ENCODE measurements at regions not wholly inside any gene's neighbourhood (a gene's known extent, or its start where the extent isn't known, plus 50 kb on each side); places are given as distances from the start of the nearest gene placed in this dataset.
"Not testable (repeated sequence)": the region's sequence is repeated elsewhere in the genome, so short reads cannot be mapped to it uniquely, and the experiment has no call there.

DNA sequence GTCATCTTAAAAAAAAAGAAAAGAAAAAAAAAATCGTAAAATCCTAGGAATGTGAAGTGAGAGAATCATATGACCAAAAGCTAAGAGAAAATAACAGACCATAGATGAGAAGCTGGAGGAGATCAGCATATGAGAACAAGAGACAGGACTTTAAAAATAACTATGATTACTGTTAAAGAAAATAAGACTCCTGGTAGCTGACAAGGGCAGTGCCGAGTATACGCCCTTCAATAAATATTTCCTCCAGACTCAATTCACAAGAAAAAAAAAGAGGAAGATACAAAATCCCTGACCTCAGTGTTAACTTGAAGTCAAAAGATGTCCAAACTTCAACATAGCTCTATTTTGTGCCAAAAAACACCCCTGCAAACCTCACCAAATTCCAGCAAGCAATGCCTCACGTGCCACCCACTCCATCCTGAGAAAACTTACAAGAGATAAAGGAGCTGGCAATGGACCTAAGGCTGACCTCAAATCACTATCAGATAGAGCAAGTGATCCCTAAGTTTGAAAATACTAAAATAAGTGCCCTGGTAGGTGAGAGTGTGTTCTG lies 817.2 kb downstream of the SOCS6 start:
- no peak for DNase-seq (ENCODE audit: low read depth in 2 of 2)

DNA sequence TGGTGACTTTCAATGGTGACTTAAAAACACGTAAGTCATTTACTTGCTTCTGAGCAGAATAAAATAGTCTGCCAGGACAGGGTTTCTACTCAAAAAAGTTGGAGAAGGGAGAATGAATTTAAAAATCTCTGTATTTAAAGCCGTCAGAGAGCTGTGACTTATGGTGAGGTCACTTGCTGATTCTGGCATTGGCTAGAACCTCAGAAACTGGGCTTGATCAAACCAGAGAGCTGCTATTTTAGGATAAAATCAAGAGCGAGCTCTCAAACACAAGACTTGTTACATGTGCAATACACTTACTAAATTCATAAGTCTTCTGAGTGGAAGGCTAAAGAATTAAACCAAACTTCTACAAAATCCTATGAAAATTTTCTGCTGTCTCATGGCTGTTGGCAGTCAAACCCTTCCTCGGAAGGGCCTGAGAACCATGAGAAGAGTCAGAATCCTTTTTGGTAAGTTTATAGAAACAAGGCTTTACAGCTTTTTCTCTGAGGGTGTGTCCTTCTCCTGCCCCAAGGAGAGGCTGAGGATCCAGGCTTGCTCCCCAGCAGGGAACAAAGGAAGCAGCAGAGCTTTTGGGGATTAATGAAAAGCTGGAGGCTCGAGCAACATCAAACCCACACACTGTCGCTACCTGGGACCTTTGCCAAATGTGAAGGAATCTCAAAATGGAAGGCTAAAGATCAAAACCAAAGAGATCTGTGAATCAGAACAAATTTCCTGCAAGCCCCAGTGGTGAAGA lies 816.4 kb downstream of the SOCS6 start:
- DNase-seq (ENCODE audit: low read depth in 2 of 2), result no peak

GRCh38 chr18:71079606-71080005 lies 790.8 kb downstream of the SOCS6 start:
- no peak for DNase-seq (ENCODE audit: low read depth in 2 of 2)

DNA sequence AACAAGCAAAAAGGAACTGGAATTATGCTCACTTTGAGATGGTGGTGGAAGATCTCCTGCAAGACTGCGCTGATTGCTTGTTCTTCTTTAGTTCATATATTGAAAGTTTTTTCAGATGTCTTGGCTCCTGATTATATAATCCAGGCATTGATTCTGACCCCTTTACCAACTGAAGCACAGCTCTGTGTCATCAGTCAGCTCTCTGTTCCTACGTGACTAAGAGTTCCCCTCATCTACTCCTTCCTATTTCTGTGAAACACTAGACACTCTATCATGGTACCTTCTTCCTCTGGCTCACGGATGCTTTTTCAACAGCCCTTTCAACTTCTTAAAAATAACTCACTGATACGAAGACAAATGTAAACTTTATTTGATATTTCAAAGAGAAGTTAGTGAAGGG lies 788.6 kb downstream of the SOCS6 start:
- no peak for DNase-seq (ENCODE audit: low read depth in 2 of 2)

DNA sequence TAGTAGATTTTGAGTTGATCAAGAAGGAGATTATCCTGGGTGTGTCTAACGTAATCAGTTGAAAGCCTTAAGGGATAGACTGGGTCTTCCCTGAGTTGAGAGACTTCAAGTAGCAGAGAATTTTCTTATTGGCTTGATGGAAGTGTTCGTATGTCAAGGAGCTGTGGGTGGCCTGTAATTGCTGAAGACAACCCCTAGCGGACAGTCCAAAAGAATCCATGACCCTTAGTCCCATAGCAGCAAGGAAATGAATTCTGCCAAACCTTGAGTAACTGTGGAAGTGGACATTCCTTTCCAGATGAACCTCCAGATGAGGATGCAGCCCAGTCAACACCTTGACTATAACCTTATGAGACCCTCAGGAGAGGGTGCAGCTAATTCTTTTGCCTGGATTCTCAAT lies 786.3 kb downstream of the SOCS6 start:
- DNase-seq (ENCODE audit: low read depth in 2 of 2), result no peak

DNA sequence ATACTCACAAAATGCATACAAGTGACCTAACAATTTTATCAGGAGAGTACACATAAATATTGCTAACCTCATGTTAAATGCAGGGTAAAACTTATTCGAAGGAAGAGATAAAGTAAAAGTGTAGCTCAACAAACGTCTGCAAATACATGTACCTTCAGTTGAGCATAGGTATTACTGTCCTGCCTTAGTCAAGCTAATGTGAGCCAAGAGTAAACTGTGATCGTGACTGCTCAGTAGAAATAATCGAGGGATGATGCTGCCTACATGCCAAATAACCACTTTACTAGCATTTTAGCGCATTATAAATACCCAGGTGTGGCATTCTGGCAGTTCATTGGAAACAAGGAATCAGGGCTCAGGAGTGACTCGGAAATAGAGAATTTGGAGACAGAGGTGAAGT lies 779.5 kb downstream of the SOCS6 start:
- DNase-seq (ENCODE audit: low read depth in 2 of 2), result no peak

DNA sequence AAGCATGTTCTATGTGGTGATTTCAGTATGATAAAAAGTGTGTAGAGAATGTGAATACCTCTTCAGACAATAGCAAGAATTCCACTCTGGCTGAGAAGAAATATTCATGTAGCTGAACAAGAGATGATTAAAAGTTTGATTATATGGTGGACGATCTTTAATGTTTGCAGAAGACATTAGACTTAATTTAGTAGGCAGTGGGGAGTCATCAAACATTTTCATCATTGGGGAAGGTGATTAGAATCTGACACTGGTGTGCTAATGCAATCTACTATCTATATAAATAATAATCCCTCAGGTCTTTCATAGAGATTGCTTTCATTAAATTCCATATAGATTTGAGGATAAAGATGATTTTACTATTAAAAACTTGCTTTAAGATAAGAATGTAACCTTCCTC lies 761.0 kb downstream of the SOCS6 start:
- DNase-seq (ENCODE audit: low read depth in 2 of 2), result no peak

GRCh38 chr18:71047882-71048281 lies 759.0 kb downstream of the SOCS6 start:
- DNase-seq (ENCODE audit: low read depth in 2 of 2), result no peak

- DNase-seq (ENCODE audit: low read depth in 2 of 2), result no peak
Measured at GRCh38 chr18:71045331-71046065, 756.7 kb downstream of the SOCS6 start.

DNA sequence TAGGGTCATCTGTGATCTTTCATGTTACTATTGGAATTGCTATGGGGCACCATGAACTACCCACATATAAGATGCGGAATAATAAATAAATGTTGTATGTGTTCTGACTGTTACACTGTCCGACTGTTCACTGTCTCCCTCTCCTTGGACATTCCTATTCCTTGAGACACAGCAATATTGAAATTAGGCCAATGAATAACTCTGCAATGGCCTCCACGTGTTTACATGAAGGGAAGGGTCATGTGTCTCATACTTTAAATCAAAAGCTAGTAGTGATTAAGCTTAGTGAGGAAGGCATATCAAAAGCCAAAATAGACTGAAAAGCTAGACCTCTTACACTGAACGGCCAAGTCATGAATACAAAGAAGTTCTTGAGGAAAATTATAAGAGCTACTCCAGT lies 751.3 kb downstream of the SOCS6 start:
- no peak for DNase-seq (ENCODE audit: low read depth in 2 of 2)

DNA sequence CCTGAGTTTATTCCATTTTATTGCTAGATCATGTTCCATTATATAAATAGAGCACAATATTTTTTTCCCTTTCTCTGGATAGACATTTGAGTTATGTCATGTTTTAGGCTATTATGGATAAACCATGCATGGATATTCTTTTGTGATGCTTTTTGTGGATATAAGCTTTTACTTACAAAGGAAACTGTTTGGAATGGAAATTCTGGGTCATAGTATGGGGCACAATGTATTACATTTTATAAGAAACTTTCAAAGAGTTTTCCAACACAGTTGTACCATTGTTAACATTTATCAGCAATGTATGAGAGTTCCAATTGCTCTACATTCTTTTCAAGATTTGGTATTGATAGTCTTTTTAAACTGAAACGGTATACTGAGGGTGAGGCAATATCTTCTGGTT lies 749.4 kb downstream of the SOCS6 start:
- DNase-seq (ENCODE audit: low read depth in 2 of 2), result no peak

- no peak for DNase-seq (ENCODE audit: low read depth in 2 of 2)
Measured at GRCh38 chr18:71036783-71037182, 747.9 kb downstream of the SOCS6 start.

- not testable (repeated sequence) for DNase-seq (ENCODE audit: low read depth in 2 of 2)
Measured at GRCh38 chr18:71031296-71032191, 742.7 kb downstream of the SOCS6 start.

DNA sequence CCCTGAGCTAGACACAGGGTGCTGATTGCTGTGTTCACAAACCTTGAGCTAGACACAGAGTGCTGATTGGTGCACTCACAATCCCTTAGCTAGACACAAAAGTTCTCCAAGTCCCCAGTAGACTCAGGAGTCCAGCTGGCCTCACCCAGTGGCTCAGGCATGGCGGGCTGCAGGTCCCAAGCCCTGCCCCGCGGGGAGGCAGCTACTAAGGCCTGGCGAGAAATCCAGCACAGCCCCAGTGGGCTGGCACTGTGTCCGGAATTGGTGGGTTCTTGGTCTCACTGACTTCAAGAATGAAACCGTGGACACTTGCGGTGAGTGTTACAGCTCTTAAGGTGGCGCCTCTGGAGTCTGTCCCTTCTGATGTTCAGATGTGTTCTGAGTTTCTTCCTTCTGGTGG lies 741.2 kb downstream of the SOCS6 start:
- not testable (repeated sequence) for DNase-seq (ENCODE audit: low read depth in 2 of 2)

DNA sequence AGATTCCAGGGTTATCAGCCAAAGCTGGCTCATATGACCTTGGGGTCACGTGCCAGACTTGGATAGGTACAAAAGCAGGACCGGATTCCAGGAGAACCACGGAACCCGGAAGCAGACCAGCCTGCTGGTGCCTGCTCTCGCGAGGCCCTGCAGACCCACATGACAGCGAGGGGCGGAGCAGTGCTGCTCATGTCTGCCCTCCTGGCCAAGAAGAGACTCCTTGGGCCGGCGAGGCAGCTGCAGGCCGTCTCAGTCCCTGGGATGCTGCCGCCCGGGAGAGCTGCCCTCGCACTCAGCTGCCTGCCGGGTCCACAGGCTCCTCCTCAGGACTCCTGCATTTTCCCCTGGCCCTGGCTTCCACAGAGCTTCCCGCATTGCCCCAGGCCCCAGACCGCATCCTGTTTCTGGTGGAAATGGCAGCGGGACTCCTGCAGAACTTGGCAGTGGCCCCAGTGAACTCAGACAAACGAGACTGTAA lies 739.5 kb downstream of the SOCS6 start:
- no peak for DNase-seq (ENCODE audit: low read depth in 2 of 2)

DNA sequence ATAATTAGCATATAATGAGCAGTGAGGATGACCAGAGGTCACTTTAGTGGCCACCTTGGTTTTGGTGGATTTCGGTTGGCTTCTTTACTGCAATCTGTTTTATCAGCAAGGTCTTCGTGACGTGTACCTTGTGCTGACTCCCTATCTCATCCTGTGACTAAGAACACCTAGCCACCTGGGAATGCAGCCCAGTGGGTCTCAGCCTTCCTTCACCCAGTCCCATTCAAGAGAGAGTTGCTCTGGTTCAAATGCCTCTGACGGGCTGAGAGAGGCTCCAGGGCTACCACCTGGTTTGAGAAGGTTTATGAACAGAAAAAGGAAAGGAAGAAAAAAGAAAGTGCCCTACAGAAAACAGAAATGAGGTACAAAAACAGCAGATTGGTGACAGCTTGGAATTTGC lies 738.7 kb downstream of the SOCS6 start:
- DNase-seq (ENCODE audit: low read depth in 2 of 2), result no peak

DNA sequence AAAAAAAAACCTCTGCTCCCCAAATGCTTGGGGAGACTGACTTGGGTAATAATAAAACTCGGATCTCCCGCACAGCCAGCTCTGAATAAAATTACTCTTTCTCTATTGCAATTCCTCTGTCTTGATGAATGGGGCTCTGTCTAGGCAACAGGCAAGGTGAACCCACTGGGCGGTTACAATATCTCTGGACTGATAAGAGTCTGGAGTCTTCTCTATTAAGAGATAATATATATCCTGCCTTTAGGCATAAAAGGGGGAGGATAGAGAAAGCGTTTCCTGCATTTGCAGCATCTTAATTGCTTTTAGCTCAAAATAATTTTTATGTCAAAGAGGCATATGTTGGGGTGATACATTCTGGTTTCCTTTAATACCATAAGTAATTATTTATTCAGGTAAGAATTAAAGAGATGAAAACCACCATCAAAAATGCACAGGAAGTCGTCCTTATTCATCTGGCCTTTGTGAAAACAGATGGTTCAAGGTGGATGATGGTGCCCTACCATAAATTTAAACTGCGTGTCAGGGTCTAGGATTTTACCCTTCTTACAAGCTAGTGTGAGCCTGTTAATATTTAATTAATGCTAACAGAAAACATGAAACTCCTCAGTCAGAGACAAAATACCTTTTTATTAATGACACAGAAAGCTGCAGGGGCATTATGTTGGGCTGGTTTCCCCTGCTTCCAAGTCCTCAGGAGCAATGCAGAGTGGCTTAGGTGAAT lies 736.8 kb downstream of the SOCS6 start:
- DNase-seq (ENCODE audit: low read depth in 2 of 2), result no peak

- no peak for DNase-seq (ENCODE audit: low read depth in 2 of 2)
Measured at GRCh38 chr18:71022389-71022788, 733.5 kb downstream of the SOCS6 start.

GRCh38 chr18:71021030-71021362 lies 732.2 kb downstream of the SOCS6 start:
- no peak for DNase-seq (ENCODE audit: low read depth in 2 of 2)

DNA sequence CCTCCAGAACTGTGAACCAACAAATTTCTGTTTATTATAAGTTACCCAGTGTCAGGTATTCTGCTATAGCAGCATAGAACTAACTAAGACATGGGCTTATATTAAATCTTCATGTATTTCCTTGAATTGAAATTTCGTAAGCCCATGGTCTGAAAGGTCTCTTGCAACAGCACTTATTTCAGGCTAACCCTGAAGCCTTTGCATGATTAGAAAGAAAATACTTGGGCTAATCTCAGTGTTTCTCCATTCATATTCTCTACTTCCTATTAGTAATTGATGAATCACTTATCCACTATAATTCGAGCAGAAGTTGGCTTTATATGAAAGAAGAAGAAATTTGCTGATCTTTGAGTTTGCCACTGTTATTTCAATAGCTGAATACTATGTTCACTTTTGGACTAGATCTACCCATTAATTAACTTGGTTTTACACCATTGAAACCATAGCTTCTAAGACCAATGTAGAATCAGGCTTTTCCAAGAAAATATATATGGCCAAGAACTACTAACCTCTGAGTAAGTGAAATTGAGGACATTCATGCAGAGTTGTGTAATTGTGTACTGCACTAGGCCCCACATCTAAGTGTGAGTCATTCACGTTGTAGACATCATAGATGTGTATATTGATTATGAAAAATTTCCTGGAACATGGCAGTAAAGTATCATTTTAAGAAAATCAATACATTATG lies 731.6 kb downstream of the SOCS6 start:
- DNase-seq (ENCODE audit: low read depth in 2 of 2), result no peak

- DNase-seq (ENCODE audit: low read depth in 2 of 2), result no peak
Measured at GRCh38 chr18:71018816-71019215, 730.0 kb downstream of the SOCS6 start.

Measured in fibroblast of skin of left biceps (primary cell).